ENCODE measurements at regions not wholly inside any gene's neighbourhood (a gene's known extent, or its start where the extent isn't known, plus 50 kb on each side); places are given as distances from the start of the nearest gene placed in this dataset.

DNA sequence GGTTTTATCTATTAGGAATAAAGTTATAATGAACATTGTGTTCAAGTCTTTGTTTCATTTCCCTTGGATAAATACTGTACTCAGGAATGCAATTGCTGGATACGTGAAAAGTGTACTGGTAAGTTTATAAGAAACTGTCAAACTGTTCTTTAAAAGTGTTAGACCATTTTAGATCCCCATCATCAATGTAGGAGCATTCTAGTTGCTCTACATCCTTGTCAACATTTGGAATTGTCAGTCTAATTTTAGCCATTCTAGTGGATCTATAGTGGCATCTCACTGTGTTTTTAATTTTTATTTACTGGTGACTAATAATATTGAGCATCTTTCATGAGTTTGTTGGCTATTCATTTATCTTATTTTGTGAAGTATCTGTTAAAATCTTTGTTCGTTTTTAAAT, 354.0 kb upstream of the NRP1 start:
- 80% methylated on average over 1 of the region's 2 CpGs; no CpG with 5 or more reads in 1 of the 2 experiments for WGBS, 2 experiments (ENCODE audit: insufficient coverage in 2 of 2)
- H3K4me1 ChIP-seq (ENCODE audit: control insufficient read depth, insufficient read depth, low read length, poor library complexity, severe bottlenecking): no peaks in the 10 kb centered on the region
- H3K36me3 ChIP-seq (ENCODE audit: control insufficient read depth, insufficient read depth, low read length): no peaks in the 10 kb centered on the region
- H3K27ac ChIP-seq (ENCODE audit: low read depth, low read length, severe bottlenecking): no peak overlapping the region
- peaks cover 18% of the 10 kb centered on the region for H3K9me3 ChIP-seq (ENCODE audit: control insufficient read depth, low read length)
- H3K4me3 ChIP-seq (ENCODE audit: extremely low read depth, insufficient read depth, low read length, poor library complexity, severe bottlenecking): no peak overlapping the region

GRCh38 chr10:33684211-33684611, 349.7 kb upstream of the NRP1 start:
- 88 to 100% methylated on average over 2 of the region's 2 CpGs for WGBS, 2 experiments (ENCODE audit: insufficient coverage in 2 of 2)
- peaks cover 6% of the 10 kb centered on the region for H3K9me3 ChIP-seq (ENCODE audit: control insufficient read depth, low read length)
- H3K4me1 ChIP-seq (ENCODE audit: control insufficient read depth, insufficient read depth, low read length, poor library complexity, severe bottlenecking): no peaks in the 10 kb centered on the region
- no peak overlapping the region for H3K27ac ChIP-seq (ENCODE audit: low read depth, low read length, severe bottlenecking)
- no peak overlapping the region for H3K4me3 ChIP-seq (ENCODE audit: extremely low read depth, insufficient read depth, low read length, poor library complexity, severe bottlenecking)
- no peaks in the 10 kb centered on the region for H3K36me3 ChIP-seq (ENCODE audit: control insufficient read depth, insufficient read depth, low read length)

- no peaks in the 10 kb centered on the region for H3K9me3 ChIP-seq (ENCODE audit: control insufficient read depth, low read length)
- WGBS, 2 experiments (ENCODE audit: insufficient coverage in 2 of 2): 100% methylated on average over 1 of the region's 1 CpG; no CpG with 5 or more reads in 1 of the 2 experiments
- H3K4me3 ChIP-seq (ENCODE audit: extremely low read depth, insufficient read depth, low read length, poor library complexity, severe bottlenecking): no peak overlapping the region
- no peaks in the 10 kb centered on the region for H3K36me3 ChIP-seq (ENCODE audit: control insufficient read depth, insufficient read depth, low read length)
- H3K27ac ChIP-seq (ENCODE audit: low read depth, low read length, severe bottlenecking): no peak overlapping the region
- H3K4me1 ChIP-seq (ENCODE audit: control insufficient read depth, insufficient read depth, low read length, poor library complexity, severe bottlenecking): no peaks in the 10 kb centered on the region
Measured at GRCh38 chr10:33681595-33681994, 347.1 kb upstream of the NRP1 start.

DNA sequence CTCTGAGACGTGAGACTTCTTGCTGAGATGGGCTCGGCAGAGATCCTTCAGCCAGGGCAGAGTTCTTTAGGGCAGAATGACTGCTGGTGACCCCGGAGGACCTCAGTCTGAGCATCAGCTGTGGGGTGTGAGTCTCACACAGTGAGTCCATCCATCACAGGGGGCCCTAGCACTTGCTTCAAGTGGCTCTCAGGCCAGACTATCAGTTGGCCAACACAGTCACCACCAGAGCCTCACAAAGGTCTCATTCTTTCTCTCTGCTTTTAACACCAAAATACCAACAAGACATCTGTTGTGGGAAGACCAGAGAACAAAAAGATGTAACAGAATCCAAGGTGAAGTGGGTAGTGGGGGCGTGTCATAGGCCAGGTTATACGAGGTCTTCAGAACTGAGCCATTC, 345.6 kb upstream of the NRP1 start:
- Histone ChIP-seq H3K9me3 (ENCODE audit: control insufficient read depth, low read length) (no peaks in the 10 kb centered on the region), H3K27ac (ENCODE audit: low read depth, low read length, severe bottlenecking) (no peak overlapping the region), H3K36me3 (ENCODE audit: control insufficient read depth, insufficient read depth, low read length) (no peaks in the 10 kb centered on the region), H3K4me3 (ENCODE audit: extremely low read depth, insufficient read depth, low read length, poor library complexity, severe bottlenecking) (no peak overlapping the region), H3K4me1 (ENCODE audit: control insufficient read depth, insufficient read depth, low read length, poor library complexity, severe bottlenecking) (no peaks in the 10 kb centered on the region)
- 54 to 75% methylated on average over 1 to 3 of the region's 5 CpGs for WGBS, 2 experiments (ENCODE audit: insufficient coverage in 2 of 2)

- Histone ChIP-seq H3K4me1 (ENCODE audit: control insufficient read depth, insufficient read depth, low read length, poor library complexity, severe bottlenecking) (no peaks in the 10 kb centered on the region), H3K36me3 (ENCODE audit: control insufficient read depth, insufficient read depth, low read length) (no peaks in the 10 kb centered on the region), H3K9me3 (ENCODE audit: control insufficient read depth, low read length) (no peaks in the 10 kb centered on the region), H3K4me3 (ENCODE audit: extremely low read depth, insufficient read depth, low read length, poor library complexity, severe bottlenecking) (no peak overlapping the region), H3K27ac (ENCODE audit: low read depth, low read length, severe bottlenecking) (no peak overlapping the region)
- WGBS, 2 experiments (ENCODE audit: insufficient coverage in 2 of 2): 85 to 94% methylated on average over 7 to 9 of the region's 9 CpGs
Measured at GRCh38 chr10:33676606-33677339, 342.3 kb upstream of the NRP1 start.

- Histone ChIP-seq H3K27ac (ENCODE audit: low read depth, low read length, severe bottlenecking) (no peak overlapping the region), H3K9me3 (ENCODE audit: control insufficient read depth, low read length) (no peaks in the 10 kb centered on the region), H3K36me3 (ENCODE audit: control insufficient read depth, insufficient read depth, low read length) (no peaks in the 10 kb centered on the region), H3K4me3 (ENCODE audit: extremely low read depth, insufficient read depth, low read length, poor library complexity, severe bottlenecking) (no peak overlapping the region), H3K4me1 (ENCODE audit: control insufficient read depth, insufficient read depth, low read length, poor library complexity, severe bottlenecking) (no peaks in the 10 kb centered on the region)
- WGBS, 2 experiments (ENCODE audit: insufficient coverage in 2 of 2): 90 to 91% methylated on average over 8 to 9 of the region's 10 CpGs
Measured at GRCh38 chr10:33674986-33675599, 340.6 kb upstream of the NRP1 start.

- Histone ChIP-seq H3K9me3 (ENCODE audit: control insufficient read depth, low read length) (no peaks in the 10 kb centered on the region), H3K4me3 (ENCODE audit: extremely low read depth, insufficient read depth, low read length, poor library complexity, severe bottlenecking) (no peak overlapping the region), H3K27ac (ENCODE audit: low read depth, low read length, severe bottlenecking) (no peak overlapping the region), H3K4me1 (ENCODE audit: control insufficient read depth, insufficient read depth, low read length, poor library complexity, severe bottlenecking) (no peaks in the 10 kb centered on the region), H3K36me3 (ENCODE audit: control insufficient read depth, insufficient read depth, low read length) (no peaks in the 10 kb centered on the region)
- WGBS, 2 experiments (ENCODE audit: insufficient coverage in 2 of 2): no CpG with 5 or more reads among the region's 2 CpGs
Measured at GRCh38 chr10:33674491-33674890, 340.0 kb upstream of the NRP1 start.

DNA sequence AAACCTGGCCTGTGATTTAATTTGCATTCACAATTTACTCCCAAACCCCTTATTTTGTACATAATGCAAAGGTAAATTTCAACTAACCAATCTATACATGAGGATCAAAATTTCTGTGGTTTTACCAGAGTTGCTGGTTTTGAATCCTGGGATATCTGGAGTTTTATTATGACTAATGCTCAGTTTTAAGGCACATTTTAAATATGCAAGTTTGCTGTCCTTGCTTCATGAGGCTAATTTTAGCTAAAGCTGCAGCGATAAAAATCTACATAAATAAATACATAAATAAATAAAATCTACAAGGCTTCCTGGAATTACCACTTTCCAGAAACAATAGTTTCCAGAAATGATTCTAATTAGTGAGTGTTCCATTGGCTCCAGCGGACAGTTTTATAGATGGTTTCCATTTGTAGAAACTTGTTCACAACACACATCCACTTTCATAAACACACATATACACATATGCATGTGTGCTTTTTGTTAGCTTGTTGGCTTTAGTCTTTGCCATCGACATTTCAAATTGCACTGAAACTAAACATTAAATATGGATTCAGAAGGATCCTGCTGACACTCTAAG, 339.5 kb upstream of the NRP1 start:
- no peak overlapping the region for H3K4me3 ChIP-seq (ENCODE audit: extremely low read depth, insufficient read depth, low read length, poor library complexity, severe bottlenecking)
- H3K27ac ChIP-seq (ENCODE audit: low read depth, low read length, severe bottlenecking): no peak overlapping the region
- H3K4me1 ChIP-seq (ENCODE audit: control insufficient read depth, insufficient read depth, low read length, poor library complexity, severe bottlenecking): no peaks in the 10 kb centered on the region
- 86 to 100% methylated on average over 1 of the region's 3 CpGs for WGBS, 2 experiments (ENCODE audit: insufficient coverage in 2 of 2)
- no peaks in the 10 kb centered on the region for H3K9me3 ChIP-seq (ENCODE audit: control insufficient read depth, low read length)
- H3K36me3 ChIP-seq (ENCODE audit: control insufficient read depth, insufficient read depth, low read length): no peaks in the 10 kb centered on the region

- H3K36me3 ChIP-seq (ENCODE audit: control insufficient read depth, insufficient read depth, low read length): no peaks in the 10 kb centered on the region
- no peak overlapping the region for H3K27ac ChIP-seq (ENCODE audit: low read depth, low read length, severe bottlenecking)
- H3K9me3 ChIP-seq (ENCODE audit: control insufficient read depth, low read length): no peaks in the 10 kb centered on the region
- H3K4me3 ChIP-seq (ENCODE audit: extremely low read depth, insufficient read depth, low read length, poor library complexity, severe bottlenecking): no peak overlapping the region
- H3K4me1 ChIP-seq (ENCODE audit: control insufficient read depth, insufficient read depth, low read length, poor library complexity, severe bottlenecking): no peaks in the 10 kb centered on the region
- whole genome bisulfite sequencing, 2 experiments (ENCODE audit: insufficient coverage in 2 of 2): 93 to 100% methylated on average over 2 to 3 of the region's 5 CpGs
Measured at GRCh38 chr10:33669904-33670303, 335.4 kb upstream of the NRP1 start.

- WGBS, 2 experiments (ENCODE audit: insufficient coverage in 2 of 2): 95 to 96% methylated on average over 2 to 3 of the region's 5 CpGs
- no peaks in the 10 kb centered on the region for H3K36me3 ChIP-seq (ENCODE audit: control insufficient read depth, insufficient read depth, low read length)
- H3K27ac ChIP-seq (ENCODE audit: low read depth, low read length, severe bottlenecking): no peak overlapping the region
- H3K4me1 ChIP-seq (ENCODE audit: control insufficient read depth, insufficient read depth, low read length, poor library complexity, severe bottlenecking): no peaks in the 10 kb centered on the region
- no peak overlapping the region for H3K4me3 ChIP-seq (ENCODE audit: extremely low read depth, insufficient read depth, low read length, poor library complexity, severe bottlenecking)
- no peaks in the 10 kb centered on the region for H3K9me3 ChIP-seq (ENCODE audit: control insufficient read depth, low read length)
Measured at GRCh38 chr10:33666686-33667480, 332.4 kb upstream of the NRP1 start.
